HL-60/S4 (cell line): ENCODE measurements at regions not wholly inside any gene's neighbourhood (a gene's known extent, or its start where the extent isn't known, plus 50 kb on each side); places are given as distances from the start of the nearest gene placed in this dataset.

Experiments used
- in situ Hi-C: fragments of 300-500 bp; cut with MboI; formaldehyde crosslinking; loops from 2 replicates; pipeline ENCODE4 v1.14.3; 2022; ENCODE audit warnings: low sequenced_read_pairs

- in situ Hi-C loops: no loop called here
Observed at GRCh38 chr18:41842886-41843285, 112.1 kb upstream of the PIK3C3 start.

GRCh38 chr18:41829647-41830516 is 125.2 kb upstream of the PIK3C3 start:
- in situ Hi-C loops: no loop called here

- in situ Hi-C loops: no loop called here
Observed at GRCh38 chr18:41828137-41828536, 126.9 kb upstream of the PIK3C3 start.

GRCh38 chr18:41820784-41821183 is 134.2 kb upstream of the PIK3C3 start:
- in situ Hi-C loops: no loop called here

GRCh38 chr18:41818381-41819355 is 136.4 kb upstream of the PIK3C3 start:
- in situ Hi-C loops: no loop called here

- in situ Hi-C loops: no loop called here
Observed at GRCh38 chr18:41814651-41815050, 140.4 kb upstream of the PIK3C3 start.

GRCh38 chr18:41809652-41810051 is 145.4 kb upstream of the PIK3C3 start:
- in situ Hi-C loops: no loop called here

- in situ Hi-C loops: no loop called here
Observed at GRCh38 chr18:41805341-41805740, 149.7 kb upstream of the PIK3C3 start.

- in situ Hi-C loops: no loop called here
Observed at GRCh38 chr18:41798879-41799278, 156.2 kb upstream of the PIK3C3 start.

GRCh38 chr18:41790687-41791086 is 164.3 kb upstream of the PIK3C3 start:
- in situ Hi-C loops: no loop called here

GRCh38 chr18:41789001-41789400 is 166.0 kb upstream of the PIK3C3 start:
- in situ Hi-C loops: no loop called here

- in situ Hi-C loops: no loop called here
Observed at GRCh38 chr18:41783879-41784278, 171.2 kb upstream of the PIK3C3 start.

GRCh38 chr18:41783065-41783818 is 171.8 kb upstream of the PIK3C3 start:
- in situ Hi-C loops: no loop called here

GRCh38 chr18:41771973-41772372 is 183.1 kb upstream of the PIK3C3 start:
- in situ Hi-C loops: no loop called here

- in situ Hi-C loops: no loop called here
Observed at GRCh38 chr18:41769265-41769664, 185.8 kb upstream of the PIK3C3 start.

GRCh38 chr18:41768467-41768866 is 186.6 kb upstream of the PIK3C3 start:
- in situ Hi-C loops: no loop called here

GRCh38 chr18:41767960-41768359 is 187.1 kb upstream of the PIK3C3 start:
- in situ Hi-C loops: no loop called here

GRCh38 chr18:41765460-41765859 is 189.6 kb upstream of the PIK3C3 start:
- in situ Hi-C loops: no loop called here

GRCh38 chr18:41763361-41763760 is 191.7 kb upstream of the PIK3C3 start:
- in situ Hi-C loops: no loop called here

- in situ Hi-C loops: no loop called here
Observed at GRCh38 chr18:41761333-41762018, 193.6 kb upstream of the PIK3C3 start.
